ENCODE measurements at regions not wholly inside any gene's neighbourhood (a gene's known extent, or its start where the extent isn't known, plus 50 kb on each side); places are given as distances from the start of the nearest gene placed in this dataset.

- no peaks in the 10 kb centered on the region for H3K9me3 ChIP-seq
- TF ChIP-seq CTCF (IDR thresholded peaks at IDR 0.05) (no peak), POLR2A (IDR thresholded peaks at IDR 0.05) (no peak)
- H3K36me3 ChIP-seq: no peaks in the 10 kb centered on the region
- WGBS (ENCODE audit: insufficient coverage, low coverage, low lambda C conversion rate, missing lambda C conversion rate): 19% methylated on average over 3 of the region's 3 CpGs
- intact Hi-C loops (cut with DNase I): no loop called here
- H3K4me3 ChIP-seq: no peak overlapping the region
- H3K4me1 ChIP-seq: no peaks in the 10 kb centered on the region
- DNase-seq (no peak), ATAC-seq (no peak)
- no peaks in the 10 kb centered on the region for H3K27me3 ChIP-seq
- no peak overlapping the region for H3K27ac ChIP-seq
Observed at GRCh38 chr10:3579845-3580244, 205.2 kb downstream of the KLF6 start.

GRCh38 chr10:3578682-3579081, 206.3 kb downstream of the KLF6 start:
- no peak overlapping the region for H3K4me3 ChIP-seq
- TF ChIP-seq POLR2A (IDR thresholded peaks at IDR 0.05): no peak
- no peak for TF ChIP-seq CTCF (IDR thresholded peaks at IDR 0.05)
- H3K27ac ChIP-seq: no peak overlapping the region
- ATAC-seq: no peak
- DNase-seq: no peak
- H3K9me3 ChIP-seq: no peaks in the 10 kb centered on the region
- H3K4me1 ChIP-seq: no peaks in the 10 kb centered on the region
- intact Hi-C loops (cut with DNase I): no loop called here
- H3K36me3 ChIP-seq: no peaks in the 10 kb centered on the region
- no peaks in the 10 kb centered on the region for H3K27me3 ChIP-seq

GRCh38 chr10:3578159-3578558, 206.8 kb downstream of the KLF6 start:
- no peak for TF ChIP-seq POLR2A (IDR thresholded peaks at IDR 0.05)
- TF ChIP-seq CTCF (IDR thresholded peaks at IDR 0.05): no peak
- DNase-seq (no peak), ATAC-seq (no peak)
- 30% methylated on average over 2 of the region's 3 CpGs for WGBS (ENCODE audit: insufficient coverage, low coverage, low lambda C conversion rate, missing lambda C conversion rate)
- no peaks in the 10 kb centered on the region for H3K36me3 ChIP-seq
- intact Hi-C loops (cut with DNase I): no loop called here
- no peaks in the 10 kb centered on the region for H3K9me3 ChIP-seq
- H3K27ac ChIP-seq: no peak overlapping the region
- H3K4me3 ChIP-seq: no peak overlapping the region
- no peaks in the 10 kb centered on the region for H3K27me3 ChIP-seq
- no peaks in the 10 kb centered on the region for H3K4me1 ChIP-seq

GRCh38 chr10:3574451-3574850, 210.6 kb downstream of the KLF6 start:
- H3K27me3 ChIP-seq: no peaks in the 10 kb centered on the region
- no peaks in the 10 kb centered on the region for H3K36me3 ChIP-seq
- no peaks in the 10 kb centered on the region for H3K9me3 ChIP-seq
- WGBS (ENCODE audit: insufficient coverage, low coverage, low lambda C conversion rate, missing lambda C conversion rate): 71% methylated on average over 9 of the region's 10 CpGs
- H3K4me3 ChIP-seq: no peak overlapping the region
- DNase-seq (no peak), ATAC-seq (no peak)
- H3K27ac ChIP-seq: no peak overlapping the region
- no peaks in the 10 kb centered on the region for H3K4me1 ChIP-seq
- intact Hi-C loops (cut with DNase I): no loop called here
- TF ChIP-seq CTCF (IDR thresholded peaks at IDR 0.05) (no peak), POLR2A (IDR thresholded peaks at IDR 0.05) (no peak)

GRCh38 chr10:3573498-3573897, 211.5 kb downstream of the KLF6 start:
- ATAC-seq (no peak), DNase-seq (no peak)
- 49% methylated on average over 4 of the region's 8 CpGs for WGBS (ENCODE audit: insufficient coverage, low coverage, low lambda C conversion rate, missing lambda C conversion rate)
- TF ChIP-seq CTCF (IDR thresholded peaks at IDR 0.05) (no peak), POLR2A (IDR thresholded peaks at IDR 0.05) (no peak)
- no peaks in the 10 kb centered on the region for H3K9me3 ChIP-seq
- no peak overlapping the region for H3K27ac ChIP-seq
- no peak overlapping the region for H3K4me3 ChIP-seq
- no peaks in the 10 kb centered on the region for H3K4me1 ChIP-seq
- no peaks in the 10 kb centered on the region for H3K36me3 ChIP-seq
- intact Hi-C loops (cut with DNase I): no loop called here
- H3K27me3 ChIP-seq: no peaks in the 10 kb centered on the region

All from right lobe of liver (tissue), 6 donors.